ENCODE measurements at regions not wholly inside any gene's neighbourhood (a gene's known extent, or its start where the extent isn't known, plus 50 kb on each side); places are given as distances from the start of the nearest gene placed in this dataset.

DNA sequence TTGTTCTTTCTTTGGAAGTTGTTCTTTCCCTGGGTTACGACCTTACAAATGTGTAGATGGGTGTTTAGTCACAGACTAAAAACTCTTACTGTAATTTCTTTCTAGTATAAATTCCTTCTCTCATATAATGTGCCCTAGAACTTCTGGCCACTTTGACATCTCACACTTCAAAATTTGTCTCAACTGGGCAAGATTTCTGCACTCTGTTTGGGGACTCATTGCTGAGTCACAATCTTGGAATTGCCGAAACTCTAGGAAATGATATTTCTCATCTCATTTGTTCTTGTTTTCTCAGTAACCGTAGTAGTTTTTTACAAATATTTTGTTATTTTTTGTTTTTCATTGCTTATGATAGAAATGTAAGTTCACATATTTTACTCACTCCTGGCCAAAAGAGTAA is 2523.2 kb upstream of the PCDH20 start:
- no peak for TF ChIP-seq ISL1 (CRISPR knock-in tag; IDR thresholded peaks at IDR 0.05)
- TF ChIP-seq CSDC2 (CRISPR knock-in tag; IDR thresholded peaks at IDR 0.05): no peak
- TF ChIP-seq ARNTL (CRISPR knock-in tag; IDR thresholded peaks at IDR 0.05; ENCODE audit: borderline replicate concordance, low read depth): no peak
- no peak for TF ChIP-seq ZNF8 (CRISPR knock-in tag; IDR thresholded peaks at IDR 0.05)
- TF ChIP-seq, protein P1, sequence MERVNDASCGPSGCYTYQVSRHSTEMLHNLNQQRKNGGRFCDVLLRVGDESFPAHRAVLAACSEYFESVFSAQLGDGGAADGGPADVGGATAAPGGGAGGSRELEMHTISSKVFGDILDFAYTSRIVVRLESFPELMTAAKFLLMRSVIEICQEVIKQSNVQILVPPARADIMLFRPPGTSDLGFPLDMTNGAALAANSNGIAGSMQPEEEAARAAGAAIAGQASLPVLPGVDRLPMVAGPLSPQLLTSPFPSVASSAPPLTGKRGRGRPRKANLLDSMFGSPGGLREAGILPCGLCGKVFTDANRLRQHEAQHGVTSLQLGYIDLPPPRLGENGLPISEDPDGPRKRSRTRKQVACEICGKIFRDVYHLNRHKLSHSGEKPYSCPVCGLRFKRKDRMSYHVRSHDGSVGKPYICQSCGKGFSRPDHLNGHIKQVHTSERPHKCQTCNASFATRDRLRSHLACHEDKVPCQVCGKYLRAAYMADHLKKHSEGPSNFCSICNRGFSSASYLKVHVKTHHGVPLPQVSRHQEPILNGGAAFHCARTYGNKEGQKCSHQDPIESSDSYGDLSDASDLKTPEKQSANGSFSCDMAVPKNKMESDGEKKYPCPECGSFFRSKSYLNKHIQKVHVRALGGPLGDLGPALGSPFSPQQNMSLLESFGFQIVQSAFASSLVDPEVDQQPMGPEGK (CRISPR knock-in tag; IDR thresholded peaks at IDR 0.05; ENCODE audit: borderline replicate concordance): no peak
- TF ChIP-seq, protein P2, sequence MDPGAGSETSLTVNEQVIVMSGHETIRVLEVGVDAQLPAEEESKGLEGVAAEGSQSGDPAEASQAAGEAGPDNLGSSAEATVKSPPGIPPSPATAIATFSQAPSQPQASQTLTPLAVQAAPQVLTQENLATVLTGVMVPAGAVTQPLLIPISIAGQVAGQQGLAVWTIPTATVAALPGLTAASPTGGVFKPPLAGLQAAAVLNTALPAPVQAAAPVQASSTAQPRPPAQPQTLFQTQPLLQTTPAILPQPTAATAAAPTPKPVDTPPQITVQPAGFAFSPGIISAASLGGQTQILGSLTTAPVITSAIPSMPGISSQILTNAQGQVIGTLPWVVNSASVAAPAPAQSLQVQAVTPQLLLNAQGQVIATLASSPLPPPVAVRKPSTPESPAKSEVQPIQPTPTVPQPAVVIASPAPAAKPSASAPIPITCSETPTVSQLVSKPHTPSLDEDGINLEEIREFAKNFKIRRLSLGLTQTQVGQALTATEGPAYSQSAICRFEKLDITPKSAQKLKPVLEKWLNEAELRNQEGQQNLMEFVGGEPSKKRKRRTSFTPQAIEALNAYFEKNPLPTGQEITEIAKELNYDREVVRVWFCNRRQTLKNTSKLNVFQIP (CRISPR knock-in tag; IDR thresholded peaks at IDR 0.05; ENCODE audit: borderline replicate concordance, low read depth): no peak
- TF ChIP-seq SNAI2 (CRISPR knock-in tag; IDR thresholded peaks at IDR 0.05): no peak
- TF ChIP-seq ZFP3 (CRISPR knock-in tag; IDR thresholded peaks at IDR 0.05): no peak
- no peak for TF ChIP-seq TCF4 (CRISPR knock-in tag; IDR thresholded peaks at IDR 0.05; ENCODE audit: borderline replicate concordance)
- TF ChIP-seq ZFP30 (CRISPR knock-in tag; IDR thresholded peaks at IDR 0.05): no peak
- TF ChIP-seq TOX (CRISPR knock-in tag; IDR thresholded peaks at IDR 0.05; ENCODE audit: borderline replicate concordance): no peak
- TF ChIP-seq ZNF565 (CRISPR knock-in tag; conservative IDR thresholded peaks at IDR 0.05; ENCODE audit: low read depth): no peak
- TF ChIP-seq, protein P3, sequence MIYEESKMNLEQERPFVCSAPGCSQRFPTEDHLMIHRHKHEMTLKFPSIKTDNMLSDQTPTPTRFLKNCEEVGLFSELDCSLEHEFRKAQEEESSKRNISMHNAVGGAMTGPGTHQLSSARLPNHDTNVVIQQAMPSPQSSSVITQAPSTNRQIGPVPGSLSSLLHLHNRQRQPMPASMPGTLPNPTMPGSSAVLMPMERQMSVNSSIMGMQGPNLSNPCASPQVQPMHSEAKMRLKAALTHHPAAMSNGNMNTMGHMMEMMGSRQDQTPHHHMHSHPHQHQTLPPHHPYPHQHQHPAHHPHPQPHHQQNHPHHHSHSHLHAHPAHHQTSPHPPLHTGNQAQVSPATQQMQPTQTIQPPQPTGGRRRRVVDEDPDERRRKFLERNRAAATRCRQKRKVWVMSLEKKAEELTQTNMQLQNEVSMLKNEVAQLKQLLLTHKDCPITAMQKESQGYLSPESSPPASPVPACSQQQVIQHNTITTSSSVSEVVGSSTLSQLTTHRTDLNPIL (CRISPR knock-in tag; IDR thresholded peaks at IDR 0.05; ENCODE audit: low read depth): no peak
- TF ChIP-seq ESRRG (CRISPR knock-in tag; IDR thresholded peaks at IDR 0.05): no peak
